ENCODE measurements at regions not wholly inside any gene's neighbourhood (a gene's known extent, or its start where the extent isn't known, plus 50 kb on each side); places are given as distances from the start of the nearest gene placed in this dataset.
"Not testable (repeated sequence)": the region's sequence is repeated elsewhere in the genome, so short reads cannot be mapped to it uniquely, and the experiment has no call there.

GRCh38 chr14:22190411-22191191, 398.4 kb downstream of the DAD1 start:
- DNase-seq (ENCODE audit: low read depth in 2 of 2), result peak; percentile 25 to 34

DNA sequence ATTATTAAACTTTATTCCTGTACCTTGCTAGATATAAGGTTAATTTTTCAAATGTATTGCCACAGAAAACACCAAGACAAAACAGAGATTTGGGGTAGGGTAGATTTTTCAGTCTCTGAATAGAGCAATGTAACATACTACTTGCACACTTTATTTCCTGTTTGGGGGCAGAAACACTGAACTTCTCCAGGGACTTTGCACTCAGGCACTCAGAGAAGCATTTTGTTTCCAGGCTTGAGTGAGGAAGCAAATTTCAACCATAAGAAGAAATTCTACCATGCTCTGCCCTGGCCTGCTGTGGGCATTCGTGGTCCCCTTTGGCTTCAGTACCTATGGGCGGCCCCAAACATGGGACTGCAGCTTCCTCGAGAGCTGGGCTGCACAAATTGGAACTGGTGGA, 399.1 kb downstream of the DAD1 start:
- DNase-seq (ENCODE audit: low read depth in 2 of 2), result no peak

DNA sequence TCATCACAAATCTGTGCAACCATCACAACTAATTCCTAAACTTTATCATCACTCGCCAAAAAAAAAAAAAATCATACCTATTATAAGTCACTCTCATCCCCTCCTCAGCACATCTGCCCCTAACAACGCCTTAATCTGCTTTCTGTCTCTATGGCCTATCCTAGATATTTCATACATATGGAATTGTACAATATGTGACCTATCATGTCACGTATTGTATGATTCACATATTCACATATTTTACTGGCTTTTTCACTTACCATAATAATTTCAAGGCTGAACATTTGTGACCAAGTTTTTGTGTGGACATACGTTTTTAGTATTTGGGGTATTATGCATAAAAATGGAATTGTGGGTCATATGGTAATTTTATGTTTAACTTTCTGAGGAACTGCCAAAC, 400.7 kb downstream of the DAD1 start:
- no peak for DNase-seq (ENCODE audit: low read depth in 2 of 2)

GRCh38 chr14:22185789-22186188, 403.2 kb downstream of the DAD1 start:
- no peak for DNase-seq (ENCODE audit: low read depth in 2 of 2)

GRCh38 chr14:22185191-22185590, 403.8 kb downstream of the DAD1 start:
- DNase-seq (ENCODE audit: low read depth in 2 of 2), result no peak

- no peak for DNase-seq (ENCODE audit: low read depth in 2 of 2)
These were observed 404.2 kb downstream of the DAD1 start for GRCh38 chr14:22184830-22185168.

- DNase-seq (ENCODE audit: low read depth in 2 of 2), result no peak
These were observed 404.7 kb downstream of the DAD1 start for GRCh38 chr14:22184157-22184829.

DNA sequence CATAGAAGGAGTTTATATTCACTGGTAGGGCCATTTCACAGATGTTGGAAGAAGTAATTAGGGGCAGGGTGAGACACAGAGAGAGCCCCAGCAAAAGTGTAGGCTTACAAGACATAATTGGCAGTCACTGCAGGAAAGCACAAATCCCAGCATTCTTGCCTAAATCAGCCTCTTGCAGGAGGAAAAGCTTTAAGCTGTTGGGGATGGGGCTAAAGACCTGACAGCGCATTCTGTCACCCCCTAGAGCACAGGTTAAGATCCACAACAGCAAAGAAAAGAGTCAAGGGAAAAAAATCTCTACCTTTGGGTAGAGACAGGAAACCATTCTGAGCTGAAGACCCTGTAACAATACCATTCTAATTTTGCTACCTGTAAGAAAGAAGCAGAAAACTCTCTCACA, 409.0 kb downstream of the DAD1 start:
- no peak for DNase-seq (ENCODE audit: low read depth in 2 of 2)

DNA sequence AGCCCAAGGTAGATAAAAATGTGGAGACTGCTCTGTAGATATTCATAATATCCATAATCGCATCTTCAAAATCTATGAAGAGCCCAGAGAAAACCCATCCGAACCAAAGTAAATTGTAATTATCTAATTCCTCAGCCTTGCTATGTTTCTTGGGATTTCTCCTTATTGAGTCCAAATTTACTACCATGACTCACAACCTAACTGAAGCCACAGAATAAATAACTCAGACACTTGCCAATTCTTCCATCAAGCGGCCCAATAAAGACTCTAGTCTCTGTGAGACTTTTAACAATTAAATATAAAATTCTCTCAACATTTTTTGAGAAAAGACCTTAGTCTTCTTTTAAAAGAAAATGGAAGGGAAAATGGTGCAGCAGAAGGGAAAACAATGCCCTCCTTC, 409.8 kb downstream of the DAD1 start:
- no peak for DNase-seq (ENCODE audit: low read depth in 2 of 2)

- DNase-seq (ENCODE audit: low read depth in 2 of 2), result no peak
These were observed 410.6 kb downstream of the DAD1 start for GRCh38 chr14:22178333-22178839.

GRCh38 chr14:22177870-22178269, 411.2 kb downstream of the DAD1 start:
- no peak for DNase-seq (ENCODE audit: low read depth in 2 of 2)

DNA sequence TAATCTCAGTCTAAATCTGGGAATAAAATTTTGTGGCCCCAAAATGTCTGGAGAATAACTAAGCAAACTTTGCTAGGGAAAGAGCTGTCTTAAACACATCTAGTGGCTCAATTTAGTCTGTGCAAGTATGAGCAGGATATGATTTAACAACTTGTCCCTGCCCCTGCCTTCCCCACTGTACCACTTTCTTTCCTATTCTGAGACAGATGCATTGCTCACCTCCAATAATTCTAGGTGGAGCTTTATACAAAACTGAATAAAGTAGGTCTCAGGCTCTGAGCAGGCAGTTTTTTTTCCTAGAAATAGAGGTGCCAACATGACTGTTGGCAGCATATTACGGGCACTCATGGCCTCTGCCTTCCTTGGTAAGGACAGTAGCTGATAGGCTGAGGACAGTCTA, 412.1 kb downstream of the DAD1 start:
- DNase-seq (ENCODE audit: low read depth in 2 of 2), result no peak

GRCh38 chr14:22175278-22175558, 413.8 kb downstream of the DAD1 start:
- not testable (repeated sequence) for DNase-seq (ENCODE audit: low read depth in 2 of 2)

DNA sequence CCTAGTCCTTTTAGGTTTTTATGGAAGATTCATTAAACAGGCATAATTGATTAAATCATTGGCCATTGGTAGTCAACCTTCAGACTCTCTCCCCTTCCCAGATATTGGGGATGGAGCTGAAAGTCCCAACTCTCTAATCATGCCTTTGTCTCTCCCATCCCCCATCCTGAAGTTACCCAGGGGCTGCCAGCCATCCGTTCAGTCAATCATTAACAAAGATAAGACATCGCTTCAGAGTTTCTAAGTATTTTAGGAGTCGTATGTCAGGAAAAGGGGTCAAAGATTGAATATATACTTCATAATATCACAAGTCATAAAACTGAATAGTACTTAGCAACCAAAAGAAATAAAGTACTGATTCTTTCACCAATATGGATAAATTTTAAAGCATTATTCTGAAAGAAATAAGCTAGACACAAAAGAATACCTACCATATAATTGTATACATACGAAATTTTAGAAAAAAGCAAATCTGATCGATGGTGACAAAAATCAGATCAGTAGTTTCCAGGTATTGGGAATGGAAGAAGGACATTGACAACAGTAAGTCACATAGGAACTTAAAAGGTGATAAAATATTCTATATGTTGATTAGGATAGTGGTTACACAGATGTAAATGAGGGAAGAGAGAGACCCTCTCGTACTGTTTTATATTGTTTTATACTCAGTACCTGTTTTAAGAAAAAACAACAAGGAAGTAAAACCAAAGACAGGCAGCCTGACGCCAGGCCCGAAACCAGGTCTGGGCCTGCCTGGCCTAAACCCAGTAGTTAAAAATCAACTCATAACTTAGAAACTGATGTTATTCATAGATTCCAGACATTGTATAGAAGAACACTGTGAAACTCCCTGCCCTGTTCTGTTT, 414.4 kb downstream of the DAD1 start:
- no peak for DNase-seq (ENCODE audit: low read depth in 2 of 2)

GRCh38 chr14:22168092-22168955, 420.7 kb downstream of the DAD1 start:
- no peak for DNase-seq (ENCODE audit: low read depth in 2 of 2)

DNA sequence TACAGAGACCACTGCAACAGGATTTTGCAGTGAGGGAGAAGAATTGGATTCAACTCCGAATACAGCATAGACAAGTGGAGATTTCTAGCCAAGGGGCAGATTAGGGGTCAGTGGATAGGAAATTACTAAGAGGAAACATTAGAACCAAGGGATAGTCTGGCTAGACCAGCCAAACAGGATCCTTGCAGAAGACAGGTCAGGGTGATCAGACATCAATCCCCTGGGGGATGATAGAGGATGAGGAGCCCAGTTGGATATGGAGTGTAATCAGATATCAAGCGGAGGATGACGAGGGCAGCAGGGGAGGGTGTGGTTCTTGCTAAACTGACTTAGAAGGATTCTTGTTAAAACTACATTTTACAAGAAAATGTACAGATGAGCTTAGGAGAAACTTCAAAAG, 424.4 kb downstream of the DAD1 start:
- DNase-seq (ENCODE audit: low read depth in 2 of 2), result no peak

GRCh38 chr14:22163051-22163450, 426.0 kb downstream of the DAD1 start:
- DNase-seq (ENCODE audit: low read depth in 2 of 2), result no peak

DNA sequence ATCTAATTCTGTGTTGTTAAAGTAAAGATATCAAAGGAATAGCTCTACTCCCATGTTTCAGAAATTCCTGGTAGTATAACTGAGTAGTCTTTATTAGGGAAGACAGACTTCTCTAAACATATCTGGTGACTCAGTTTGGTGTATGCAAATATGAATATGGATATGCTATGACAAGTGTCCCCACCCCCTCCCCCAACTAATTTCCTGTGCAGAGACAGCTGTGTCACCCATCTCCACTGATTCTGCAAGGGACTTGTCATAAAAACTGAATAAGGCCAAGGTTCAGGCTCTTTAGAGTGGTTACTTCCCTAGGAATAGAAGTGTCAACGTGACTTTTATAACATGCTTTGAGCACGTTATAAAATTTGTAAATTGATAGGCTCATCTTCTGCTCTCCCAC, 429.1 kb downstream of the DAD1 start:
- DNase-seq (ENCODE audit: low read depth in 2 of 2), result no peak

DNA sequence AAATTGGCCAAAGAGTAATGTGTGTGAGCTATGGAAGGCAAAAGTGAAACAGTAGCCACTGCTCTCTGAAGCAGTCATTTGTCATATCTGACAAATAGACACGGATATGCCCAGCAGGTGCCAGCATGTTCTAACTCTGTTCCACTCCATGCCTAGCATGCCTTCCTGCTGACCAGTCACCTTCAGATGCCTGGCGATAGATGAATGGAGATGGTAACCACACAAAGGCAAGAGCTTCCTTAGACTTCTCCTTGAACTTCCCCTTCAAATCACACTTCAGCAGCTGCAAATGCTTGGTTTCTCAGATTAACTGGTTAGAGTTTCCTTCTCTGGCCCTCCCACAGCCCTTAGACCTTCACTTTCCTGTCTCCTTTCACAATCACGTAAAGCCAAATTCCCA, 429.9 kb downstream of the DAD1 start:
- no peak for DNase-seq (ENCODE audit: low read depth in 2 of 2)

- no peak for DNase-seq (ENCODE audit: low read depth in 2 of 2)
These were observed 430.5 kb downstream of the DAD1 start for GRCh38 chr14:22158560-22158959.

DNA sequence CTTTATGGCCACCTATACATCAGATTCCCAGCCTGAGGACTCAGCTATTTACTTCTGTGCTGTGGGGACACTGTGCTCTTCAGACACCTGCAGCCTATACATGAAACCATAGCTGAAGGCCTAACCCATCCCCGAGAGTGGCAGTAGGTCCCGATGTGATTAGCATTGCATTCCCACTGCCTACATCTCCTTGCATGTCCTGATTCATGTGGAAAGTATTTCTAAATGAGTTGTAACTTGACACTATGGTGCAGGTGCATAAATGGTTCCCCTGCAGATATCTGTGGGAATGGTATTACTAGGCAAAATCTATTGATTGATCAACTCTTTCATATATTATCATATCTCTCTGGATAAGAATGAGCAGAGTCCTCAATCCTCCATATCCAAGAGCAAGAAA, 433.5 kb downstream of the DAD1 start:
- DNase-seq (ENCODE audit: low read depth in 2 of 2), result no peak

DNA sequence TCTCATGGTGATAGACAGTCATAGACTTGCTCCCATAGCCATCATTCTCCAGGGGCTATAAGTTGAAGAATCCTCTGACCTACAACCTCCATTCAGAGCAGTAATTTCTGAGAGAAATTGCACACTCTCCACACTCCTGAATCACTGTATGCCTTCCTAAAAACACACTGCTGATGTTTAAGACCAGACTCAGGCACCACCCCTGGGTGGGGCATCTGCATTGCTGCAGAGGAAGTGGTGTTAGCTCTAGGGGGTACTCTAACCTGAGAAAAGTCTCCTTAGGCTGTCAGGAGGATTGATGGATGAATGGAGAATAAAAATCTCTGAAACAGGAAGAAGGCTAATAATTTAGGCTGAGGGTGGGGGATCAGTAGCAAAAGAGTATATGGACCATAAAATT, 436.1 kb downstream of the DAD1 start:
- no peak for DNase-seq (ENCODE audit: low read depth in 2 of 2)
